Peyer's patch (tissue), 4 donors: ENCODE measurements at regions not wholly inside any gene's neighbourhood (a gene's known extent, or its start where the extent isn't known, plus 50 kb on each side); places are given as distances from the start of the nearest gene placed in this dataset.

Source experiments
- CTCF ChIP-seq, 6 experiments: fragments of 450-650 bp in 4 of 6; fragments of 200-600 bp in 2 of 6; sonication (generic) in 1 of 6; IDR thresholded peaks; one replicate each; pipeline ENCODE4 v1.5.1; 2017 to 2019; ENCODE audit warnings: antibody characterized with exemption in 6 of 6, mild to moderate bottlenecking in 3 of 6, moderate library complexity in 1 of 6
- POLR2A ChIP-seq, 2 donors: fragments of 450-650 bp; IDR thresholded peaks; one replicate each; pipeline ENCODE4 v1.5.1; 2017; ENCODE audit warnings: antibody characterized with exemption in 2 of 2, mild to moderate bottlenecking in 2 of 2, moderate library complexity in 2 of 2

DNA sequence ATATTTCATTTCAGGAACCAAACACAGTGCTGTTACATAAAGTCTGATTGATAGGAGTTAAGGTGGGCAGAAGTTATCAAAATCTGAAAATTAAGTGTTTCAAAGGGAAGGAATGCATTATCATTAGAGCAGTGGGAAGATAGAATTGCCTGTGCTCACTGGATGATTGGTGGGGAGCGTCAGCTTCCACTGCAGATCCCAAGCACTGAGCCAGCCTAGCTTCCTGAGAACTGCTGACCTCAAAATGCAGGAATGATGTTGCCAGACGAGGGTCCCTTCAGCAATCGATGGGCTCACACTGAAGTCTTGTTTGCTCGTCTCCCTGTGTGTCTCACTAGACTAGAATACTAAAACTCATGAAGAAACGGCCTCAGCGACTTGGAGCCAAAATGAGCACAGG, 110.0 kb upstream of the PHACTR1 start:
- TF ChIP-seq POLR2A (IDR thresholded peaks at IDR 0.05) (no peak), CTCF (IDR thresholded peaks at IDR 0.05) (no peak)
